AG10803 (cell line): ENCODE measurements at regions not wholly inside any gene's neighbourhood (a gene's known extent, or its start where the extent isn't known, plus 50 kb on each side); places are given as distances from the start of the nearest gene placed in this dataset.
A peak's percentile ranks its signal among the peaks of the same experiment; 100 is the strongest.

Source experiments
- DNase-seq: peaks from one replicate; pipeline ENCODE4 v3.0.0; 2010; ENCODE audit warnings: low read depth
- H3K4me3 ChIP-seq: 2 replicates; pipeline ENCODE4 v1.5.1; 2011; ENCODE audit warnings: mild to moderate bottlenecking, low read length, control low read depth
- TF ChIP-seq, protein P1 (sequence below): conservative IDR thresholded peaks from 2 replicates; pipeline ENCODE4 v1.5.1; 2011; ENCODE audit warnings: mild to moderate bottlenecking, low read length, control low read depth, inconsistent platforms

DNA sequence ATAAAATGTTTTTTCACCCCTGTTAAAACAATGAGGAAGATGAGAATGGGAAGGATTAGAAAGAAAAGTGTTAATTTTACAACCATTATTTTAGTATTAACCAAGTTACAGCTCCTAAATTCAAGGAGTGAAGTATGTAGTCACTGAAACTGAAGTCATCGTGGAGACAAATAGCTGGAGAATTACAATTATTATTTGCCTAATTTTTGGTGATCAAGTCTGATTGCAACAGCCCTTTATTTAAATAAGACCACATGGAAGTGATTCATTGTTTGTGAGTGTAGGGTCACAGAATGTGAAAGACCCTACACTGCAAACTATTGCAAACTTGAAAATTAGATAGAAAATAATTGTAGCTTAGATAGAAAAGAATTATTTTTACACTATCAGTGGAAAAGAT, 292.4 kb downstream of the CENPW start:
- H3K4me3 ChIP-seq: no peak overlapping the region
- no peak for DNase-seq
- TF ChIP-seq, protein P1, sequence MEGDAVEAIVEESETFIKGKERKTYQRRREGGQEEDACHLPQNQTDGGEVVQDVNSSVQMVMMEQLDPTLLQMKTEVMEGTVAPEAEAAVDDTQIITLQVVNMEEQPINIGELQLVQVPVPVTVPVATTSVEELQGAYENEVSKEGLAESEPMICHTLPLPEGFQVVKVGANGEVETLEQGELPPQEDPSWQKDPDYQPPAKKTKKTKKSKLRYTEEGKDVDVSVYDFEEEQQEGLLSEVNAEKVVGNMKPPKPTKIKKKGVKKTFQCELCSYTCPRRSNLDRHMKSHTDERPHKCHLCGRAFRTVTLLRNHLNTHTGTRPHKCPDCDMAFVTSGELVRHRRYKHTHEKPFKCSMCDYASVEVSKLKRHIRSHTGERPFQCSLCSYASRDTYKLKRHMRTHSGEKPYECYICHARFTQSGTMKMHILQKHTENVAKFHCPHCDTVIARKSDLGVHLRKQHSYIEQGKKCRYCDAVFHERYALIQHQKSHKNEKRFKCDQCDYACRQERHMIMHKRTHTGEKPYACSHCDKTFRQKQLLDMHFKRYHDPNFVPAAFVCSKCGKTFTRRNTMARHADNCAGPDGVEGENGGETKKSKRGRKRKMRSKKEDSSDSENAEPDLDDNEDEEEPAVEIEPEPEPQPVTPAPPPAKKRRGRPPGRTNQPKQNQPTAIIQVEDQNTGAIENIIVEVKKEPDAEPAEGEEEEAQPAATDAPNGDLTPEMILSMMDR: no peak

- DNase-seq: peak; percentile 54
- TF ChIP-seq, protein P1: no peak
- H3K4me3 ChIP-seq: no peak overlapping the region
Observed at GRCh38 chr6:126633373-126633772, 293.5 kb downstream of the CENPW start.

GRCh38 chr6:126640356-126640755, 300.4 kb downstream of the CENPW start:
- no peak for DNase-seq
- no peak overlapping the region for H3K4me3 ChIP-seq
- TF ChIP-seq, protein P1: no peak

DNA sequence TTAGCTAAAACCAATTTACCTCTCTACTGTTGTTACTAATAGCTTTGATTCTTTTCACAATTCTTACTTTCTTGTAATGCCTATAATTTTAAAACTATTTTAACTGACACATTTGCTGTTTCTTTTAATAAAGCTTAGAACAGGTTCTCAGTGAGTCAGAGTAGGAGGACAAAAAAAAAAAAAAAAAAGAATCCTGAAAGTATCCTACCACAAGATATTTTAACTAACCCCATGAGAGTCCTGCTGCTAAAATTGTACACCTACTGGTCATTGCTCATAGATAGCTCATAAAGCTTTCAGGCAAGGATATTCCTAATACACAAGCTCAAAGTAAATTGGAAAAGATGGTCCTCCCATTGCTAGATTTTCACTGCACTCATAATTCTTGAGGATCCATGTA, 301.0 kb downstream of the CENPW start:
- TF ChIP-seq, protein P1: no peak
- H3K4me3 ChIP-seq: no peak overlapping the region
- DNase-seq: no peak

- no peak overlapping the region for H3K4me3 ChIP-seq
- TF ChIP-seq, protein P1: no peak
- DNase-seq: no peak
Observed at GRCh38 chr6:126641641-126642040, 301.7 kb downstream of the CENPW start.

GRCh38 chr6:126643352-126643751, 303.4 kb downstream of the CENPW start:
- H3K4me3 ChIP-seq: no peak overlapping the region
- no peak for DNase-seq
- TF ChIP-seq, protein P1: no peak

- H3K4me3 ChIP-seq: no peak overlapping the region
- TF ChIP-seq, protein P1: no peak
- peak; percentile 45 for DNase-seq
Observed at GRCh38 chr6:126650931-126651330, 311.0 kb downstream of the CENPW start.
